ENCODE measurements at regions not wholly inside any gene's neighbourhood (a gene's known extent, or its start where the extent isn't known, plus 50 kb on each side); places are given as distances from the start of the nearest gene placed in this dataset.

GRCh38 chr2:105621038-105621437, 123.7 kb upstream of the NCK2 start:
- no peak for DNase-seq (ENCODE audit: low read depth, low spot score)

GRCh38 chr2:105618351-105618659, 126.4 kb upstream of the NCK2 start:
- no peak for DNase-seq (ENCODE audit: low read depth, low spot score)

- DNase-seq (ENCODE audit: low read depth, low spot score) = no peak
Measured at GRCh38 chr2:105617631-105618350, 126.9 kb upstream of the NCK2 start.

- no peak for DNase-seq (ENCODE audit: low read depth, low spot score)
Measured at GRCh38 chr2:105615305-105615704, 129.4 kb upstream of the NCK2 start.

GRCh38 chr2:105611811-105612424, 132.8 kb upstream of the NCK2 start:
- no peak for DNase-seq (ENCODE audit: low read depth, low spot score)

GRCh38 chr2:105611333-105611637, 133.4 kb upstream of the NCK2 start:
- no peak for DNase-seq (ENCODE audit: low read depth, low spot score)

- no peak for DNase-seq (ENCODE audit: low read depth, low spot score)
Measured at GRCh38 chr2:105610576-105611332, 134.0 kb upstream of the NCK2 start.

- no peak for DNase-seq (ENCODE audit: low read depth, low spot score)
Measured at GRCh38 chr2:105609746-105610402, 134.8 kb upstream of the NCK2 start.

- no peak for DNase-seq (ENCODE audit: low read depth, low spot score)
Measured at GRCh38 chr2:105607920-105608504, 136.7 kb upstream of the NCK2 start.

- DNase-seq (ENCODE audit: low read depth, low spot score) = no peak
Measured at GRCh38 chr2:105606081-105606480, 138.6 kb upstream of the NCK2 start.

- no peak for DNase-seq (ENCODE audit: low read depth, low spot score)
Measured at GRCh38 chr2:105604938-105605337, 139.8 kb upstream of the NCK2 start.

GRCh38 chr2:105600949-105601794, 143.5 kb upstream of the NCK2 start:
- no peak for DNase-seq (ENCODE audit: low read depth, low spot score)

GRCh38 chr2:105600602-105600948, 144.1 kb upstream of the NCK2 start:
- no peak for DNase-seq (ENCODE audit: low read depth, low spot score)

- DNase-seq (ENCODE audit: low read depth, low spot score) = no peak
Measured at GRCh38 chr2:105600037-105600442, 144.7 kb upstream of the NCK2 start.

GRCh38 chr2:105598829-105599698, 145.6 kb upstream of the NCK2 start:
- DNase-seq (ENCODE audit: low read depth, low spot score) = no peak

GRCh38 chr2:105597806-105598803, 146.6 kb upstream of the NCK2 start:
- no peak for DNase-seq (ENCODE audit: low read depth, low spot score)

GRCh38 chr2:105597011-105597805, 147.5 kb upstream of the NCK2 start:
- no peak for DNase-seq (ENCODE audit: low read depth, low spot score)

- DNase-seq (ENCODE audit: low read depth, low spot score) = no peak
Measured at GRCh38 chr2:105596411-105596921, 148.2 kb upstream of the NCK2 start.

Data from smooth muscle cell of the brain vasculature (primary cell).